ENCODE measurements at regions not wholly inside any gene's neighbourhood (a gene's known extent, or its start where the extent isn't known, plus 50 kb on each side); places are given as distances from the start of the nearest gene placed in this dataset.

- TF ChIP-seq TAF1 (IDR thresholded peaks at IDR 0.05; ENCODE audit: borderline replicate concordance, insufficient read depth, low read length) (no peak), REST (IDR thresholded peaks at IDR 0.05; ENCODE audit: insufficient read depth in 1 of 2, low read depth in 2 of 2, low read length in 2 of 2) (no peak), SIN3A (IDR thresholded peaks at IDR 0.05; ENCODE audit: borderline replicate concordance, insufficient read depth, low read length) (no peak), POLR2AphosphoS5 (IDR thresholded peaks at IDR 0.05; ENCODE audit: low read depth, low read length) (no peak), FOXP2 (optimal IDR thresholded peaks at IDR 0.05; ENCODE audit: borderline replicate concordance, extremely low read depth, extremely low read length, insufficient read depth) (no peak)
Measured at GRCh38 chr13:109297628-109298027, 488.8 kb downstream of the IRS2 start.

- no peak for TF ChIP-seq TAF1 (IDR thresholded peaks at IDR 0.05; ENCODE audit: borderline replicate concordance, insufficient read depth, low read length)
Measured at GRCh38 chr13:109293166-109293565, 493.2 kb downstream of the IRS2 start.

- TF ChIP-seq POLR2AphosphoS5 (IDR thresholded peaks at IDR 0.05; ENCODE audit: low read depth, low read length): no peak
- no peak for TF ChIP-seq SIN3A (IDR thresholded peaks at IDR 0.05; ENCODE audit: borderline replicate concordance, insufficient read depth, low read length)
- no peak for TF ChIP-seq FOXP2 (optimal IDR thresholded peaks at IDR 0.05; ENCODE audit: borderline replicate concordance, extremely low read depth, extremely low read length, insufficient read depth)
- TF ChIP-seq REST (IDR thresholded peaks at IDR 0.05; ENCODE audit: insufficient read depth in 1 of 2, low read depth in 2 of 2, low read length in 2 of 2): no peak
- TF ChIP-seq TAF1 (IDR thresholded peaks at IDR 0.05; ENCODE audit: borderline replicate concordance, insufficient read depth, low read length): no peak
Measured at GRCh38 chr13:109288151-109288709, 498.2 kb downstream of the IRS2 start.

DNA sequence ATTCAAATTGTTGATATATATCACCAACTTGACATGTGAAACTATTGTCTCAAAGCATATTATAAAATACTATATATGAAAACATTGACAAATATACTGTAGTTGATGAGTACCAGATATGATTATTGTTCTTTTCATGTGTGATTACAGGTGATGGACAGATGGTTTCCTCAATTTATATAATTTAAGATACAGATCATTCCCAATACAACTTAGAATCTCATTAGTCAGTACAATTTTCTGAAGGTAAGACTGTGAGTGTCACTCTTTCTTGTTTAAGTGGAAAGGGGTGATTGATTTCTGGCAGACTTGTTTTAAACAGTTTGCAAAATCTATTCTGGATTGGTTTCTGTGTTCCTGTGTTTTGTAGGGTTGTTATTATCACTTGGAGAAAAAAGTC is 498.8 kb downstream of the IRS2 start:
- TF ChIP-seq POLR2AphosphoS5 (IDR thresholded peaks at IDR 0.05; ENCODE audit: low read depth, low read length): no peak
- TF ChIP-seq TAF1 (IDR thresholded peaks at IDR 0.05; ENCODE audit: borderline replicate concordance, insufficient read depth, low read length): no peak
- TF ChIP-seq FOXP2 (optimal IDR thresholded peaks at IDR 0.05; ENCODE audit: borderline replicate concordance, extremely low read depth, extremely low read length, insufficient read depth): no peak
- no peak for TF ChIP-seq SIN3A (IDR thresholded peaks at IDR 0.05; ENCODE audit: borderline replicate concordance, insufficient read depth, low read length)
- no peak for TF ChIP-seq REST (IDR thresholded peaks at IDR 0.05; ENCODE audit: insufficient read depth in 1 of 2, low read depth in 2 of 2, low read length in 2 of 2)

DNA sequence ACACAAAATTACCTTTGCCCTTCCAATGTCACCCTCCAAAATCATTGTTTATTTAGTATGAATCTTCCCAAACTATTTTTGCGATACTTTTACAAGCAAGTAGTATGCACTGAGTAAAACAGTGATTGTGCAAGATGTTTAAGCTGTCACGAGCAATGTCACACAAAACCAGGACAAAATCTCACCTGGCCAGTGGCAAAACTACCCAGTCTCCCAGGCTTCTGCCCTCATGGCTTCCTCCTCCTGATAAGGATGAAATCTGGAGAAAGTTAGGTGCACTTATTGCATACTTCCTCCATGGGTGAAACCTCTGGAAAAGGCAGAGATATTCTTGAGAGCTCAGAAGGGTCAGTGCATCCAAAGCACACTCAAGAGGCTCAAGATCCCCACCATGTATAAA is 500.8 kb downstream of the IRS2 start:
- TF ChIP-seq POLR2AphosphoS5 (IDR thresholded peaks at IDR 0.05; ENCODE audit: low read depth, low read length) (no peak), FOXP2 (optimal IDR thresholded peaks at IDR 0.05; ENCODE audit: borderline replicate concordance, extremely low read depth, extremely low read length, insufficient read depth) (no peak), SIN3A (IDR thresholded peaks at IDR 0.05; ENCODE audit: borderline replicate concordance, insufficient read depth, low read length) (no peak), TAF1 (IDR thresholded peaks at IDR 0.05; ENCODE audit: borderline replicate concordance, insufficient read depth, low read length) (no peak), REST (IDR thresholded peaks at IDR 0.05; ENCODE audit: insufficient read depth in 1 of 2, low read depth in 2 of 2, low read length in 2 of 2) (no peak)
